ENCODE measurements at regions not wholly inside any gene's neighbourhood (a gene's known extent, or its start where the extent isn't known, plus 50 kb on each side); places are given as distances from the start of the nearest gene placed in this dataset.

DNA sequence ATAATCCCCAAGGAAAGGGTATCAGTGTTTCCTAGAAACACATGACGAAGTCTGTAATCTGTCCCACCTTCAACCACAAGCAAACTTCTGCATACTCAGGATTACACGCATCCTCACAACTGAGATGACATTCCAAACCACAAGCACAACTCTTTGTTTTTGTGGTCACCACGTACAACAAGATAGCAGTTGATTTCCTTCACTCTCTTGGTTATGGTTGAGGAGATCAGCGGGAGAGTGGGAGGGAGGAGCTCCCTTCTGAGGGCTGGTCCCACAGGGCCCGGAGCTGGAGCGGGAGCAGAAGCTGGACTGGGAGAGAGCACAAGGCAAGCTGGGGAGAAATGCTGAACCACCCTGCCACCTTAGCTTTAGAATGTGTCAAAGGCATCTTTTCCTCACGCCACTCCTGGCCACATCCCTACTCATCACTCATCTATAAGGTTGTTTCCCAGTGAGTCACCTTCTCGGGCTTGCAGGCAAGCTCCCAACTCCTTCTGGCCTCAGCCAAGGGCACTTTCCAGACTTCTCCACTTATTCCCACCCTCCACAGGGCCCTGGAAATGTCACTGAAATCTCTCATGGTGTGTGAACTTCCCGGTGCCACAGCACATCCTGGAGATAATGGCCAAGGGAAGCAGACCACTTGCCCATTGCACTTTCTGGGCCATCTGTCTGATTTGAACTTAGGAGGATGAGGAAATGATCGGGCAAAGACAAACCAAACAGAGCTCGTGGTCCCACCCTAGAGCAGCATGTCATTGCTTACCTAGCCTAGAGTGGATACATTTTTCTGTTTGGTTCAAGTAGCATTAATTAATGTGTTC lies 98.9 kb upstream of the LGALSL start:
- TF ChIP-seq, protein P1, sequence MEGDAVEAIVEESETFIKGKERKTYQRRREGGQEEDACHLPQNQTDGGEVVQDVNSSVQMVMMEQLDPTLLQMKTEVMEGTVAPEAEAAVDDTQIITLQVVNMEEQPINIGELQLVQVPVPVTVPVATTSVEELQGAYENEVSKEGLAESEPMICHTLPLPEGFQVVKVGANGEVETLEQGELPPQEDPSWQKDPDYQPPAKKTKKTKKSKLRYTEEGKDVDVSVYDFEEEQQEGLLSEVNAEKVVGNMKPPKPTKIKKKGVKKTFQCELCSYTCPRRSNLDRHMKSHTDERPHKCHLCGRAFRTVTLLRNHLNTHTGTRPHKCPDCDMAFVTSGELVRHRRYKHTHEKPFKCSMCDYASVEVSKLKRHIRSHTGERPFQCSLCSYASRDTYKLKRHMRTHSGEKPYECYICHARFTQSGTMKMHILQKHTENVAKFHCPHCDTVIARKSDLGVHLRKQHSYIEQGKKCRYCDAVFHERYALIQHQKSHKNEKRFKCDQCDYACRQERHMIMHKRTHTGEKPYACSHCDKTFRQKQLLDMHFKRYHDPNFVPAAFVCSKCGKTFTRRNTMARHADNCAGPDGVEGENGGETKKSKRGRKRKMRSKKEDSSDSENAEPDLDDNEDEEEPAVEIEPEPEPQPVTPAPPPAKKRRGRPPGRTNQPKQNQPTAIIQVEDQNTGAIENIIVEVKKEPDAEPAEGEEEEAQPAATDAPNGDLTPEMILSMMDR (IDR thresholded peaks at IDR 0.05) = no peak
- no peak for TF ChIP-seq POLR2A (IDR thresholded peaks at IDR 0.05)
